Neural cell (in vitro differentiated cells): ENCODE measurements at regions not wholly inside any gene's neighbourhood (a gene's known extent, or its start where the extent isn't known, plus 50 kb on each side); places are given as distances from the start of the nearest gene placed in this dataset.

ENCODE experiments used
- H2AFZ ChIP-seq: fragments of 200-600, 300-800 bp; sonication (generic), shearing (Covaris generic); 2 replicates; pipeline ENCODE4 v1.6.0; 2014; ENCODE audit warnings: low read depth, mild to moderate bottlenecking, antibody characterized with exemption, low read length, moderate library complexity
- H3F3A ChIP-seq: fragments of 200-600 bp; shearing (Covaris generic); 2 replicates; pipeline ENCODE4 v1.6.1; 2016; ENCODE audit warnings: mild to moderate bottlenecking, moderate library complexity, mixed read lengths, antibody characterized with exemption, low read length; ENCODE audit not compliant: insufficient read depth, poor library complexity, severe bottlenecking
- H3K27ac ChIP-seq: fragments of 200-600, 300-800 bp; sonication (generic), shearing (Covaris generic); 2 replicates; pipeline ENCODE4 v1.5.1; 2014; ENCODE audit warnings: mild to moderate bottlenecking, low read length, moderate library complexity
- H3K27me3 ChIP-seq: fragments of 300-800, 200-600 bp; sonication (generic), shearing (Covaris generic); 2 replicates; pipeline ENCODE4 v1.6.0; 2014; ENCODE audit warnings: mild to moderate bottlenecking, low read depth, low read length, moderate library complexity; ENCODE audit not compliant: insufficient read depth
- H3K36me3 ChIP-seq: fragments of 300-800, 200-600 bp; sonication (generic), shearing (Covaris generic); 2 replicates; pipeline ENCODE4 v1.5.1; 2014; ENCODE audit warnings: mild to moderate bottlenecking, antibody characterized with exemption, low read length, moderate library complexity; ENCODE audit not compliant: insufficient read depth
- H3K4me2 ChIP-seq: fragments of 300-800, 200-600 bp; sonication (generic), shearing (Covaris generic); 2 replicates; pipeline ENCODE4 v1.6.0; 2014; ENCODE audit warnings: mild to moderate bottlenecking, low read length
- H3K4me3 ChIP-seq: fragments of 300-800, 200-600 bp; sonication (generic), shearing (Covaris generic); 2 replicates; pipeline ENCODE4 v1.5.1; 2014; ENCODE audit warnings: mild to moderate bottlenecking, low read length, moderate library complexity
- H3K79me2 ChIP-seq: fragments of 200-600 bp; shearing (Covaris generic); replicated peaks from 2 replicates; pipeline ENCODE4 v1.6.0; 2014; ENCODE audit warnings: mild to moderate bottlenecking, low read length, moderate library complexity; ENCODE audit not compliant: insufficient read depth
- H3K9ac ChIP-seq: fragments of 300-800, 200-600 bp; sonication (generic), shearing (Covaris generic); 2 replicates; pipeline ENCODE4 v1.6.1; 2016; ENCODE audit warnings: mild to moderate bottlenecking, low read length, mixed read lengths
- H3K9me2 ChIP-seq: fragments of 200-600 bp; shearing (Covaris generic); 2 replicates; pipeline ENCODE4 v1.6.1; 2016; ENCODE audit warnings: mild to moderate bottlenecking, low read length, mixed read lengths; ENCODE audit not compliant: insufficient read depth
- H3K9me3 ChIP-seq: fragments of 200-600, 300-800 bp; sonication (generic), shearing (Covaris generic); 2 replicates; pipeline ENCODE4 v1.6.1; 2016; ENCODE audit warnings: mild to moderate bottlenecking, mixed run types, low read length, moderate library complexity, mixed read lengths
- H4K20me1 ChIP-seq: fragments of 200-600 bp; shearing (Covaris generic); 2 replicates; pipeline ENCODE4 v1.6.1; 2016; ENCODE audit warnings: mild to moderate bottlenecking, mixed run types; ENCODE audit not compliant: insufficient read depth
- EP300 ChIP-seq: fragments of 450-650 bp; conservative IDR thresholded peaks from 2 replicates; pipeline ENCODE4 v1.6.1; 2014; ENCODE audit warnings: antibody characterized with exemption, mild to moderate bottlenecking, moderate library complexity; ENCODE audit not compliant: poor library complexity, severe bottlenecking
- EZH2 ChIP-seq: fragments of 200-600, 300-800 bp; shearing (Covaris generic), sonication (generic); IDR thresholded peaks from 2 replicates; pipeline ENCODE4 v1.6.1; 2014; ENCODE audit warnings: antibody characterized with exemption, low read length, borderline replicate concordance, mild to moderate bottlenecking; ENCODE audit not compliant: insufficient read depth, poor library complexity, severe bottlenecking
- MXI1 ChIP-seq: fragments of 450-650 bp; conservative IDR thresholded peaks from 2 replicates; pipeline ENCODE4 v1.6.1; 2014; ENCODE audit warnings: antibody characterized with exemption, mild to moderate bottlenecking; ENCODE audit not compliant: poor library complexity, severe bottlenecking
- POLR2AphosphoS5 ChIP-seq: IDR thresholded peaks from 2 replicates; pipeline ENCODE4 v1.6.1; 2012
- RAD21 ChIP-seq: fragments of 450-650 bp; conservative IDR thresholded peaks from 2 replicates; pipeline ENCODE4 v1.6.1; 2014; ENCODE audit warnings: antibody characterized with exemption, mild to moderate bottlenecking, moderate library complexity
- REST ChIP-seq: IDR thresholded peaks from 2 replicates; pipeline ENCODE4 v1.6.1; 2012; ENCODE audit warnings: borderline replicate concordance
- SMC3 ChIP-seq: fragments of 450-650 bp; conservative IDR thresholded peaks from 2 replicates; pipeline ENCODE4 v1.6.1; 2014; ENCODE audit warnings: antibody characterized with exemption, mild to moderate bottlenecking, moderate library complexity; ENCODE audit not compliant: poor library complexity
- TAF1 ChIP-seq: IDR thresholded peaks from 2 replicates; pipeline ENCODE4 v1.6.1; 2012; ENCODE audit warnings: low read depth
- TF ChIP-seq, protein P1 (sequence below): fragments of 450-650 bp; IDR thresholded peaks from 2 replicates; pipeline ENCODE4 v1.5.1; 2014; ENCODE audit warnings: antibody characterized with exemption, mild to moderate bottlenecking, moderate library complexity; ENCODE audit not compliant: poor library complexity, severe bottlenecking

DNA sequence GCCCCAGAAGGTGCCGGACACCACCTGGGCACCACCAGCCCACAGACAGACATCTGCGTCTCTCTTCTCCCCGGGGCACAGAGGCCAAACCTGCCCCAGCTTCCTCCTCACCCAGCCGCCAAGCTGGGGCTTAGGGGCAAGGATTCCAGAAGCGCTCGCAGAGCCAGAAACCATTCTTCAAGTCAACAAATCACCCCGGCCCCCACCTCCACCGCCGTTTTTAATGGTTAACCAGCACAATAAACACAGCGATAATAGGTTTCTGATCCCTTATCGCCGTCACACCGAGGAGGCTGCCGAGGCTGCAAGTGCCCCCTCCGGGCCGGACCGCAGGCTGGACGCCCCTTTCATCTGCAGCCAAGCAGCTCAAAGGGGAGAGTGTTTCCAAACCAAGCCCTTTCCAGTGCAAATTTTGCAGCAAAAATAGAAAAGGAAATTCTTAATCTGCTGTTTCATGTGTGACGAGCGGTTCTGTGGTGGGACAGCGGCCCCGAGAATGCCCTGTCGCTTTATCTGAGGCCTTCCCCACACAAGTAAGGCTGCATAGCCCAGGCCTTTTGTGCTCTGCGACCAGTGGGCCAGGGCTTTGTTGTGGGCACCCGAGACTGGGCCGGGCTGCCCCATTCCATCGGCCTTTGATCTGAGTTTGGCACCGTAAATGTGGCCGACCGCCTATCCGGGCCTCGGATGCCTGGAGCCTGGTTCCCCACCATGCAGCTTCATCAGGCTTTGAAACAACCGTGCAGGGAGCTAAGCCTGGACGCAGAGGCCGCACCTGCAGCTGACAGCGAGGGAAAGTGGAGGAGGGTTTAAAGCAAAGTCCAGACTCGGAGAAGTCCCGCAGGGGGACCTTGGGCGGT lies 83.2 kb downstream of the FOXL3 start:
- Histone ChIP-seq H3K79me2 (no peaks in the 10 kb centered on the region), H3K9me2 (no peaks in the 10 kb centered on the region), H3K9me3 (no peaks in the 10 kb centered on the region), H3K9ac (no peak overlapping the region), H3K27ac (no peak overlapping the region), H3K4me2 (no peak overlapping the region), H3K4me3 (no peak overlapping the region), H2AFZ (no peak overlapping the region), H3K36me3 (no peaks in the 10 kb centered on the region), H3K27me3 (no peaks in the 10 kb centered on the region), H4K20me1 (no peaks in the 10 kb centered on the region), H3F3A (no peaks in the 10 kb centered on the region)
- TF ChIP-seq POLR2AphosphoS5 (no peak), EP300 (no peak), RAD21 (no peak), MXI1 (no peak), EZH2 (no peak), REST (no peak), SMC3 (no peak), TAF1 (no peak)
- TF ChIP-seq, protein P1, sequence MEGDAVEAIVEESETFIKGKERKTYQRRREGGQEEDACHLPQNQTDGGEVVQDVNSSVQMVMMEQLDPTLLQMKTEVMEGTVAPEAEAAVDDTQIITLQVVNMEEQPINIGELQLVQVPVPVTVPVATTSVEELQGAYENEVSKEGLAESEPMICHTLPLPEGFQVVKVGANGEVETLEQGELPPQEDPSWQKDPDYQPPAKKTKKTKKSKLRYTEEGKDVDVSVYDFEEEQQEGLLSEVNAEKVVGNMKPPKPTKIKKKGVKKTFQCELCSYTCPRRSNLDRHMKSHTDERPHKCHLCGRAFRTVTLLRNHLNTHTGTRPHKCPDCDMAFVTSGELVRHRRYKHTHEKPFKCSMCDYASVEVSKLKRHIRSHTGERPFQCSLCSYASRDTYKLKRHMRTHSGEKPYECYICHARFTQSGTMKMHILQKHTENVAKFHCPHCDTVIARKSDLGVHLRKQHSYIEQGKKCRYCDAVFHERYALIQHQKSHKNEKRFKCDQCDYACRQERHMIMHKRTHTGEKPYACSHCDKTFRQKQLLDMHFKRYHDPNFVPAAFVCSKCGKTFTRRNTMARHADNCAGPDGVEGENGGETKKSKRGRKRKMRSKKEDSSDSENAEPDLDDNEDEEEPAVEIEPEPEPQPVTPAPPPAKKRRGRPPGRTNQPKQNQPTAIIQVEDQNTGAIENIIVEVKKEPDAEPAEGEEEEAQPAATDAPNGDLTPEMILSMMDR = no peak

- Histone ChIP-seq H3K27ac (no peak overlapping the region), H3K9me2 (no peaks in the 10 kb centered on the region), H3K4me3 (no peak overlapping the region), H3K36me3 (no peaks in the 10 kb centered on the region), H3K9me3 (no peaks in the 10 kb centered on the region), H2AFZ (no peak overlapping the region), H3K79me2 (no peaks in the 10 kb centered on the region), H3K9ac (no peak overlapping the region), H3F3A (no peaks in the 10 kb centered on the region), H4K20me1 (no peaks in the 10 kb centered on the region), H3K27me3 (no peaks in the 10 kb centered on the region), H3K4me2 (no peak overlapping the region)
- no peak for TF ChIP-seq REST
- TF ChIP-seq EZH2 = no peak
- TF ChIP-seq, protein P1 = no peak
- no peak for TF ChIP-seq RAD21
- TF ChIP-seq MXI1 = no peak
- TF ChIP-seq SMC3 = no peak
- no peak for TF ChIP-seq POLR2AphosphoS5
- no peak for TF ChIP-seq EP300
- TF ChIP-seq TAF1 = no peak
These were observed 84.1 kb downstream of the FOXL3 start for GRCh38 chr7:373818-374705.
